ENCODE measurements at regions not wholly inside any gene's neighbourhood (a gene's known extent, or its start where the extent isn't known, plus 50 kb on each side); places are given as distances from the start of the nearest gene placed in this dataset.

GRCh38 chr6:115691433-115691832 is 369.3 kb downstream of the FRK start:
- TF ChIP-seq CTCF (IDR thresholded peaks at IDR 0.05; ENCODE audit: insufficient read depth, low read depth, low read length) (no peak), EZH2 (IDR thresholded peaks at IDR 0.05; ENCODE audit: insufficient read depth, low read length) (no peak)

Measured in astrocyte (in vitro differentiated cells and primary cell).